Islet precursor cell (in vitro differentiated cells): ENCODE measurements at regions not wholly inside any gene's neighbourhood (a gene's known extent, or its start where the extent isn't known, plus 50 kb on each side); places are given as distances from the start of the nearest gene placed in this dataset.

Experiments
- DNase-seq: peaks from one replicate; pipeline ENCODE4 v3.0.0-alpha.2; 2018

GRCh38 chr6:106035655-106036054 lies 50.5 kb upstream of the PRDM1 start:
- no peak for DNase-seq

- no peak for DNase-seq
These were observed 52.3 kb upstream of the PRDM1 start for GRCh38 chr6:106033806-106034205.

- no peak for DNase-seq
These were observed 58.4 kb upstream of the PRDM1 start for GRCh38 chr6:106027758-106028157.

GRCh38 chr6:106026748-106027715 lies 59.1 kb upstream of the PRDM1 start:
- DNase-seq = no peak

- no peak for DNase-seq
These were observed 60.5 kb upstream of the PRDM1 start for GRCh38 chr6:106025655-106026054.

- no peak for DNase-seq
These were observed 63.3 kb upstream of the PRDM1 start for GRCh38 chr6:106022801-106023200.

- DNase-seq = no peak
These were observed 68.7 kb upstream of the PRDM1 start for GRCh38 chr6:106017454-106017853.

- no peak for DNase-seq
These were observed 71.2 kb upstream of the PRDM1 start for GRCh38 chr6:106014955-106015354.

- DNase-seq = no peak
These were observed 74.7 kb upstream of the PRDM1 start for GRCh38 chr6:106011476-106011875.

- DNase-seq = no peak
These were observed 80.2 kb upstream of the PRDM1 start for GRCh38 chr6:106005954-106006353.

GRCh38 chr6:106005013-106005412 lies 81.1 kb upstream of the PRDM1 start:
- DNase-seq = no peak

GRCh38 chr6:106003268-106003987 lies 82.7 kb upstream of the PRDM1 start:
- DNase-seq = no peak

- DNase-seq = no peak
These were observed 84.1 kb upstream of the PRDM1 start for GRCh38 chr6:106002005-106002404.

- DNase-seq = no peak
These were observed 85.2 kb upstream of the PRDM1 start for GRCh38 chr6:106000935-106001334.

- DNase-seq = no peak
These were observed 88.7 kb upstream of the PRDM1 start for GRCh38 chr6:105997482-105997881.

- DNase-seq = no peak
These were observed 90.7 kb upstream of the PRDM1 start for GRCh38 chr6:105995391-105995865.

GRCh38 chr6:105994591-105995390 lies 91.3 kb upstream of the PRDM1 start:
- peak; percentile 85 for DNase-seq

- DNase-seq = no peak
These were observed 92.0 kb upstream of the PRDM1 start for GRCh38 chr6:105994118-105994590.

- DNase-seq = no peak
These were observed 92.6 kb upstream of the PRDM1 start for GRCh38 chr6:105993341-105994117.

- DNase-seq = peak; percentile 86
These were observed 93.7 kb upstream of the PRDM1 start for GRCh38 chr6:105992315-105992961.

GRCh38 chr6:105991561-105992314 lies 94.4 kb upstream of the PRDM1 start:
- peak; percentile 67 for DNase-seq
